ENCODE measurements at regions not wholly inside any gene's neighbourhood (a gene's known extent, or its start where the extent isn't known, plus 50 kb on each side); places are given as distances from the start of the nearest gene placed in this dataset.
"Not testable (repeated sequence)": the region's sequence is repeated elsewhere in the genome, so short reads cannot be mapped to it uniquely, and the experiment has no call there.

- H3K79me2 ChIP-seq (ENCODE audit: control insufficient read depth, insufficient read depth, low read length); DNase-seq; H3K9ac ChIP-seq (ENCODE audit: low read length); H4K20me1 ChIP-seq (ENCODE audit: control insufficient read depth, insufficient read depth, low read length, poor library complexity, severe bottlenecking); H3K9me3 Mint-ChIP-seq (ENCODE audit: insufficient read depth); H3K27ac Mint-ChIP-seq; H2AFZ ChIP-seq (ENCODE audit: insufficient read depth, low read depth, low read length, poor library complexity, severe bottlenecking); POLR2A ChIA-PET; H3K4me3 Mint-ChIP-seq; H3K4me3 ChIP-seq (ENCODE audit: control extremely low read depth in 1 of 5, extremely low read depth in 1 of 5, insufficient read depth in 1 of 5, low read depth in 2 of 5, low read length in 4 of 5); CTCF ChIA-PET; H3K4me1 Mint-ChIP-seq; H3K4me2 ChIP-seq (replicated peaks; ENCODE audit: low read depth, low read length, poor library complexity, severe bottlenecking); H3K36me3 ChIP-seq (replicated peaks in 1 of 2; ENCODE audit: control extremely low read depth in 1 of 2, control insufficient read depth in 1 of 2, extremely low read depth in 1 of 2, insufficient read depth in 2 of 2, low read length in 1 of 2); H3K27me3 ChIP-seq (replicated peaks in 1 of 4; ENCODE audit: control extremely low read depth in 1 of 4, control insufficient read depth in 3 of 4, insufficient read depth in 4 of 4, low read length in 3 of 4); H3K9me3 ChIP-seq (ENCODE audit: control extremely low read depth in 1 of 3, control insufficient read depth in 2 of 3, insufficient read depth in 1 of 3, low read length in 2 of 3); H3K4me1 ChIP-seq (ENCODE audit: control insufficient read depth in 2 of 2, insufficient read depth in 2 of 2, low read length in 2 of 2); H3K27ac ChIP-seq (ENCODE audit: low read length in 2 of 2); ATAC-seq (ENCODE audit: low read depth): not testable (repeated sequence)
- peaks cover 16% of the 10 kb centered on the region for H3K27me3 Mint-ChIP-seq
- intact Hi-C loops (cut with micrococcal nuclease), result loop anchor here (5.0 kb wide), 1 partner anchor 1055 kb away; no protein-coding TSS in a partner anchor
- TF ChIP-seq CTCF (IDR thresholded peaks at IDR 0.05), result peak; percentile 14
Measured at GRCh38 chr5:53172073-53172472, 62.5 kb upstream of the MOCS2 start.

DNA sequence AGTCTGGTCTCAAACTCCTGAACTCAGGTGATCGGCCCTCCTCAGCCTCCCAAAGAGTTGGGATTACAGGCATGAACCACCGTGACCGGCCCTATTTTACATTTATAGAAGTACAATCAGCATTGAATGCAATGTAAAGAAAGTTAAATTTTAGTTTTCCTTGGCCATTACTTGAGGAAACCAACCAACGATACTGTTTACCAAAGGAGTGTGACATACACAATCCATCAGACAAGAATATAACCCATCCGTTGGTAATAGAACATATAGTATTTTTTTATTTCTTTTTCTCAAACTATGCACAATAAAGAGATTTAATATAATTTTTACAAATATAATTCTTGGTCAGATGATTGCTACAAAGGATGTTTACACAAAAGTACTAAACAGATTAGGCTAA lies 63.1 kb upstream of the MOCS2 start:
- Mint-ChIP-seq H3K4me3 (no peak overlapping the region), H3K27me3 (peaks cover 14% of the 10 kb centered on the region), H3K9me3 (ENCODE audit: insufficient read depth) (no peaks in the 10 kb centered on the region), H3K4me1 (no peaks in the 10 kb centered on the region), H3K27ac (no peak overlapping the region)
- Histone ChIP-seq H3K27ac (ENCODE audit: low read length in 2 of 2) (no peak overlapping the region), H4K20me1 (ENCODE audit: control insufficient read depth, insufficient read depth, low read length, poor library complexity, severe bottlenecking) (no peaks in the 10 kb centered on the region), H3K9me3 (ENCODE audit: control extremely low read depth in 1 of 3, control insufficient read depth in 2 of 3, insufficient read depth in 1 of 3, low read length in 2 of 3) (no peaks in the 10 kb centered on the region), H3K27me3 (replicated peaks in 1 of 4; ENCODE audit: control extremely low read depth in 1 of 4, control insufficient read depth in 3 of 4, insufficient read depth in 4 of 4, low read length in 3 of 4) (peaks cover 0 to 2% (median 0%) of the 10 kb centered on the region in 4 experiments), H3K79me2 (ENCODE audit: control insufficient read depth, insufficient read depth, low read length) (no peaks in the 10 kb centered on the region), H2AFZ (ENCODE audit: insufficient read depth, low read depth, low read length, poor library complexity, severe bottlenecking) (no peak overlapping the region), H3K9ac (ENCODE audit: low read length) (no peak overlapping the region), H3K4me1 (ENCODE audit: control insufficient read depth in 2 of 2, insufficient read depth in 2 of 2, low read length in 2 of 2) (no peaks in the 10 kb centered on the region), H3K4me3 (ENCODE audit: control extremely low read depth in 1 of 5, extremely low read depth in 1 of 5, insufficient read depth in 1 of 5, low read depth in 2 of 5, low read length in 4 of 5) (no peak overlapping the region), H3K4me2 (replicated peaks; ENCODE audit: low read depth, low read length, poor library complexity, severe bottlenecking) (no peak overlapping the region), H3K36me3 (replicated peaks in 1 of 2; ENCODE audit: control extremely low read depth in 1 of 2, control insufficient read depth in 1 of 2, extremely low read depth in 1 of 2, insufficient read depth in 2 of 2, low read length in 1 of 2) (no peaks in the 10 kb centered on the region)
- ATAC-seq (ENCODE audit: low read depth), result no peak
- no CpG with 5 or more reads among the region's 5 CpGs for WGBS (ENCODE audit: insufficient coverage)
- POLR2A ChIA-PET, result no interaction called here
- CTCF ChIA-PET, result no interaction called here
- intact Hi-C loops (cut with micrococcal nuclease), result loop anchor here (5.0 kb wide), 1 partner anchor 1055 kb away; no protein-coding TSS in a partner anchor
- DNase-seq, result no peak
- TF ChIP-seq CTCF (IDR thresholded peaks at IDR 0.05) (no peak), EZH2 (IDR thresholded peaks at IDR 0.05; ENCODE audit: borderline replicate concordance, insufficient read depth, low read depth, low read length, poor library complexity, severe bottlenecking) (no peak)

All from B cell (primary cell).